MM.1S (cell line): ENCODE measurements at regions not wholly inside any gene's neighbourhood (a gene's known extent, or its start where the extent isn't known, plus 50 kb on each side); places are given as distances from the start of the nearest gene placed in this dataset.

Experiments used
- DNase-seq: peaks from one replicate; pipeline ENCODE4 v3.0.0-alpha.2; 2015
- H2AFZ ChIP-seq: fragments of 300-600 bp; sonication (generic); 2 replicates; pipeline ENCODE4 v1.6.0; 2016; ENCODE audit warnings: antibody characterized with exemption, low read length
- H3F3A ChIP-seq: fragments of 300-600 bp; sonication (generic); 2 replicates; pipeline ENCODE4 v1.6.1; 2016; ENCODE audit warnings: mild to moderate bottlenecking, antibody characterized with exemption, low read length, moderate library complexity, mixed read lengths; ENCODE audit not compliant: insufficient read depth
- H3K27ac ChIP-seq: fragments of 300-600 bp; sonication (generic); 2 replicates; pipeline ENCODE4 v1.5.1; 2016; ENCODE audit warnings: mild to moderate bottlenecking, low read length
- H3K27me3 ChIP-seq: fragments of 300-600 bp; sonication (generic); replicated peaks from 2 replicates; pipeline ENCODE4 v1.6.0; 2016; ENCODE audit warnings: low read length; ENCODE audit not compliant: insufficient read depth
- H3K36me3 ChIP-seq: fragments of 300-600 bp; sonication (generic); replicated peaks from 2 replicates; pipeline ENCODE4 v1.6.1; 2016; ENCODE audit warnings: mild to moderate bottlenecking, low read length, mixed read lengths; ENCODE audit not compliant: insufficient read depth
- H3K4me1 ChIP-seq: fragments of 300-600 bp; sonication (generic); 2 replicates; pipeline ENCODE4 v1.6.1; 2016; ENCODE audit warnings: low read length, mixed read lengths
- H3K4me2 ChIP-seq: fragments of 300-600 bp; sonication (generic); 2 replicates; pipeline ENCODE4 v1.6.0; 2016; ENCODE audit warnings: low read depth, low read length
- H3K4me3 ChIP-seq: fragments of 300-600 bp; sonication (generic); 2 replicates; pipeline ENCODE4 v1.5.1; 2016; ENCODE audit warnings: low read length, mixed read lengths
- H3K79me2 ChIP-seq: fragments of 300-600 bp; sonication (generic); 2 replicates; pipeline ENCODE4 v1.6.1; 2016; ENCODE audit warnings: mixed run types, low read length, mixed read lengths
- H3K9ac ChIP-seq: fragments of 300-600 bp; sonication (generic); 2 replicates; pipeline ENCODE4 v1.6.1; 2016; ENCODE audit warnings: low read length, mixed read lengths
- H3K9me2 ChIP-seq: fragments of 300-600 bp; sonication (generic); replicated peaks from 2 replicates; pipeline ENCODE4 v1.6.1; 2016; ENCODE audit warnings: mild to moderate bottlenecking, low read length, mixed read lengths; ENCODE audit not compliant: insufficient read depth
- H3K9me3 ChIP-seq: fragments of 300-600 bp; sonication (generic); replicated peaks from 2 replicates; pipeline ENCODE4 v1.6.1; 2016; ENCODE audit warnings: mild to moderate bottlenecking, low read length, mixed read lengths; ENCODE audit not compliant: insufficient read depth
- H4K20me1 ChIP-seq: fragments of 300-600 bp; sonication (generic); 2 replicates; pipeline ENCODE4 v1.6.1; 2016; ENCODE audit warnings: mild to moderate bottlenecking, low read length, moderate library complexity, mixed read lengths; ENCODE audit not compliant: insufficient read depth
- EZH2 ChIP-seq: fragments of 300-600 bp; sonication (generic); optimal IDR thresholded peaks from 2 replicates; pipeline ENCODE3; 2017; ENCODE audit warnings: low read depth, mild to moderate bottlenecking, antibody characterized with exemption, low read length, mixed read lengths
- EZH2phosphoT487 ChIP-seq: fragments of 300-600 bp; sonication (generic); IDR thresholded peaks from 2 replicates; pipeline ENCODE4 v1.6.1; 2018; ENCODE audit warnings: antibody characterized with exemption, low read length
- TF ChIP-seq, protein P1 (sequence below): fragments of 300-600 bp; sonication (generic); IDR thresholded peaks from 2 replicates; pipeline ENCODE4 v1.5.1; 2016; ENCODE audit warnings: antibody characterized with exemption, low read length, mixed read lengths

DNA sequence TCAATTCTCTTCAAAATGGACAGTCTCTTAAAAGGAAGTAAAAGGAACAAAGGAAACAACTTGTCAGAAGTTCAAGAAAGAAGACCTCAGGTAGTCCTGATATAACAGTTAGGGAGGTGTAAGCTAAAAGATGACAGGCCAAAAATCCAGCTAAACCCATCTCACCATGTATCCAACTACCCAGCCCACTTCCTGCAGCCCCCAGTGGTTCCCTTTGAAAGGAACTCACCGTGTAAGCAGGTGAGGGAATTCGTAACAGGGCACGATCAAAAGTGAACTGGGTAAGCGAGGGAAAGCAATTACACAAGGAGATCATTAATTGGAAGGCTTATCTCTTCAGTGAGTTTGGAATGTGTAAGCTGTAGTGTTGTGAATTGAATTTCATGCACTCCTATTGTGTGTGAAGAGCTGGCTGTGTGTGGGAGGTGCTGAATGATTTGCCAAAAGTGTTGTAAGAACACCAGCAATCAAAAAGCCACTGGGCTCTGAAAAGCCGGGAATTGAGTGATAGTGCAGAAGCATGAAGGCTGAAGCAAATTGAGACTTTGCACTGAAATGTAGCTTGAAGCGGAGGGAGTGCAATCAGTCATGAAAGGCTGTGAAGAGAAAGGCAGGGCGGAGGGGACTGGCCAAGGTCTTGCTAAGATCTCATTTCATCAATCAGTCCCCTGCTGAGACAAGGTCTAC is 914.2 kb upstream of the LCORL start:
- Histone ChIP-seq H3K4me2 (no peak overlapping the region), H3K36me3 (no peaks in the 10 kb centered on the region), H3K27me3 (no peaks in the 10 kb centered on the region), H2AFZ (no peak overlapping the region), H3K4me3 (no peak overlapping the region), H3F3A (no peaks in the 10 kb centered on the region), H3K27ac (no peak overlapping the region), H3K9me3 (no peaks in the 10 kb centered on the region; the same call in 1 of the 2 replicates), H3K4me1 (peaks cover 5% of the 10 kb centered on the region), H3K79me2 (no peaks in the 10 kb centered on the region), H3K9me2 (no peaks in the 10 kb centered on the region), H3K9ac (no peak overlapping the region), H4K20me1 (no peaks in the 10 kb centered on the region)
- no peak for DNase-seq
- TF ChIP-seq, protein P1, sequence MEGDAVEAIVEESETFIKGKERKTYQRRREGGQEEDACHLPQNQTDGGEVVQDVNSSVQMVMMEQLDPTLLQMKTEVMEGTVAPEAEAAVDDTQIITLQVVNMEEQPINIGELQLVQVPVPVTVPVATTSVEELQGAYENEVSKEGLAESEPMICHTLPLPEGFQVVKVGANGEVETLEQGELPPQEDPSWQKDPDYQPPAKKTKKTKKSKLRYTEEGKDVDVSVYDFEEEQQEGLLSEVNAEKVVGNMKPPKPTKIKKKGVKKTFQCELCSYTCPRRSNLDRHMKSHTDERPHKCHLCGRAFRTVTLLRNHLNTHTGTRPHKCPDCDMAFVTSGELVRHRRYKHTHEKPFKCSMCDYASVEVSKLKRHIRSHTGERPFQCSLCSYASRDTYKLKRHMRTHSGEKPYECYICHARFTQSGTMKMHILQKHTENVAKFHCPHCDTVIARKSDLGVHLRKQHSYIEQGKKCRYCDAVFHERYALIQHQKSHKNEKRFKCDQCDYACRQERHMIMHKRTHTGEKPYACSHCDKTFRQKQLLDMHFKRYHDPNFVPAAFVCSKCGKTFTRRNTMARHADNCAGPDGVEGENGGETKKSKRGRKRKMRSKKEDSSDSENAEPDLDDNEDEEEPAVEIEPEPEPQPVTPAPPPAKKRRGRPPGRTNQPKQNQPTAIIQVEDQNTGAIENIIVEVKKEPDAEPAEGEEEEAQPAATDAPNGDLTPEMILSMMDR: no peak
- TF ChIP-seq EZH2phosphoT487 (no peak), EZH2 (no peak)

DNA sequence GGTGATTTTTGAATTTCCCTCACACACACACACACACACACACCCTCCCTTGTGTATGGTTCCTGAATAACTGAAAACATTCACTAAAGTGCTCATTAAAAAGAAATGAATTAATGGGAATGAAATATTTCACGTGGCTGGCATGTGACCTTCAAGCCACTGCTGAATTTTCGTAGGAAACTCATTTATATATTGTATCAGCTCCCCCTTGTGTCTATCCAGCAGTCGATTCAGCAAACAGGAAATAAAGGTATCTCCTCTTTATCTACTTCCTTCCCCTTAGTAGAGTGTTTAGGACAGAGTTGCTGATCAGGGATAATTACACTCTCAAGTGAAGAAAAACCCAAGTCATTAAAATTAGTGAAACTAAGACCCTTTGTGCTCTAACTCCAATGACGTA is 912.6 kb upstream of the LCORL start:
- H3K36me3 ChIP-seq: no peaks in the 10 kb centered on the region
- peak; percentile 53 for DNase-seq
- H2AFZ ChIP-seq: peak overlapping the region; percentile 35
- TF ChIP-seq EZH2: no peak
- TF ChIP-seq, protein P1: peak; percentile 49
- TF ChIP-seq EZH2phosphoT487: no peak
- H3K27ac ChIP-seq: no peak overlapping the region
- H3K9me2 ChIP-seq: no peaks in the 10 kb centered on the region
- peaks cover 5% of the 10 kb centered on the region for H3K4me1 ChIP-seq
- H3K9ac ChIP-seq: no peak overlapping the region
- H3K27me3 ChIP-seq: no peaks in the 10 kb centered on the region
- no peak overlapping the region for H3K4me2 ChIP-seq
- H3K79me2 ChIP-seq: no peaks in the 10 kb centered on the region
- H3K4me3 ChIP-seq: no peak overlapping the region
- H3K9me3 ChIP-seq: no peaks in the 10 kb centered on the region; the same call in 1 of the 2 replicates
- H3F3A ChIP-seq: no peaks in the 10 kb centered on the region
- no peaks in the 10 kb centered on the region for H4K20me1 ChIP-seq

DNA sequence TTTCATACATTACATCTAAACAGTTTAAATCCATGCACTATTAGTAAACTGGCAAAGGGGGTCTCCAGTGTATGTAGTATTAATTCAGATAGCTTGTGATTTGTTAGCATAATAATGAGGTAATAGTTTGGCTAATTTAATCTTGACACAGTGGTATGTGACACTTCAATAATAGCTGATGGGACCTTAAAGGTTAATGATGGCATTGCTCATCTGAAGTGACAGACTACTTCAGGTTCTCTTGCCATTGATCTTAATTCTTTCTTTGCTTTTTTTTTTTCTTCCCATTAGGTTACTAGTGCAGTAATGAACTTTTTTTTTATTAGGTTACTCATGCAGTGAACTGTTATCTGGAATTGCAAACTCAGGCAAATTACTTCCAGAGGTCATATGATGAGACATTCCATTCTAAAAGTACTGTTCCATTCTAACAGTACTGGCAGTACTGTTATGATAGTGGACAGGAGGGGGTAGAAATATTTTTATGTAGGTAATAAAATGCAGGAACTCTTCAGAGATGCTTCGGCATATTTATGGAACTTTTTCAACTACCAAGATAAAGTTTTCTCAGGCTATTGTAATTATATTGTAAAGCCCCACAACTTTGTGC is 911.3 kb upstream of the LCORL start:
- H3K9ac ChIP-seq: no peak overlapping the region
- no peak overlapping the region for H2AFZ ChIP-seq
- H3K79me2 ChIP-seq: no peaks in the 10 kb centered on the region
- no peak overlapping the region for H3K27ac ChIP-seq
- no peak overlapping the region for H3K4me2 ChIP-seq
- H3F3A ChIP-seq: no peaks in the 10 kb centered on the region
- TF ChIP-seq, protein P1: no peak
- no peak for TF ChIP-seq EZH2
- no peak for TF ChIP-seq EZH2phosphoT487
- DNase-seq: no peak
- no peaks in the 10 kb centered on the region for H3K9me2 ChIP-seq
- H4K20me1 ChIP-seq: no peaks in the 10 kb centered on the region
- H3K36me3 ChIP-seq: no peaks in the 10 kb centered on the region
- no peaks in the 10 kb centered on the region for H3K27me3 ChIP-seq
- no peaks in the 10 kb centered on the region; the same call in 1 of the 2 replicates for H3K9me3 ChIP-seq
- no peak overlapping the region for H3K4me3 ChIP-seq
- H3K4me1 ChIP-seq: peaks cover 5% of the 10 kb centered on the region
